Transverse colon (tissue), 4 donors: ENCODE measurements at regions not wholly inside any gene's neighbourhood (a gene's known extent, or its start where the extent isn't known, plus 50 kb on each side); places are given as distances from the start of the nearest gene placed in this dataset.

Experiments
- DNase-seq: peaks from one replicate; pipeline ENCODE4 v3.0.0-alpha.2; 2019
- H3K27ac ChIP-seq, 4 donors: fragments of 200-600 bp; sonication (generic); 2 replicates each; pipeline ENCODE4 v1.5.1; 2016 to 2018; ENCODE audit warnings: inconsistent platforms in 4 of 4
- H3K27me3 ChIP-seq: fragments of 200-600 bp; sonication (generic); 2 replicates; pipeline ENCODE4 v1.5.1; 2017; ENCODE audit warnings: inconsistent platforms
- H3K36me3 ChIP-seq, 4 donors: fragments of 200-600 bp; sonication (generic); 2 replicates each; pipeline ENCODE4 v1.5.1; 2017 to 2019; ENCODE audit warnings: inconsistent platforms in 4 of 4
- H3K4me1 ChIP-seq, 4 donors: fragments of 200-600 bp; sonication (generic); 2 replicates each; pipeline ENCODE4 v1.5.1; 2017 to 2020; ENCODE audit warnings: inconsistent platforms in 4 of 4
- H3K4me3 ChIP-seq, 4 donors: fragments of 200-600 bp; sonication (generic); 1 replicate in 1 of 4; 2 replicates in 3 of 4; pipeline versions ENCODE4 v1.5.1 to v1.6.1; 2017 to 2019; ENCODE audit warnings: inconsistent platforms in 4 of 4
- H3K9me3 ChIP-seq, 2 donors: fragments of 200-600 bp; sonication (generic); 2 replicates each; pipeline ENCODE4 v1.5.1; 2017 to 2019; ENCODE audit warnings: inconsistent platforms in 2 of 2
- CTCF ChIP-seq, 5 experiments: fragments of 200-600 bp in 3 of 5; fragments of 450-650 bp in 2 of 5; sonication (generic) in 3 of 5; IDR thresholded peaks; 1 replicate in 2 of 5; 2 replicates in 3 of 5; pipeline ENCODE4 v1.5.1; 2016 to 2017; ENCODE audit warnings: antibody characterized with exemption in 5 of 5, inconsistent platforms in 3 of 5, mild to moderate bottlenecking in 2 of 5, moderate library complexity in 1 of 5
- EP300 ChIP-seq: sonication (generic); formaldehyde crosslinking; IDR thresholded peaks from one replicate; pipeline ENCODE4 v1.6.1; 2017; ENCODE audit warnings: antibody characterized with exemption, low read depth
- POLR2A ChIP-seq: fragments of 450-650 bp; IDR thresholded peaks from one replicate; pipeline ENCODE4 v1.6.1; 2016; ENCODE audit warnings: antibody characterized with exemption, mild to moderate bottlenecking, moderate library complexity
- POLR2AphosphoS5 ChIP-seq, 3 donors: sonication (generic); formaldehyde crosslinking; IDR thresholded peaks; one replicate each; pipeline ENCODE4 v1.6.1; 2016; ENCODE audit warnings: antibody characterized with exemption in 3 of 3
- WGBS, 2 donors: methylation state at CpG; one replicate each; pipeline ENCODE4 v1.1.5; 2018; ENCODE audit warnings: low coverage in 1 of 2; 5-methylcytosine and 5-hydroxymethylcytosine counted together
- in situ Hi-C, 4 donors: fragments of 200-750 bp; cut with MboI; loops; one replicate each; pipeline versions ENCODE4 v1.15.0 to v1.15.1; 2017; ENCODE audit warnings: low sequenced_read_pairs in 3 of 4, low pct_ligation_motif_present in 1 of 4, low pct_unique_long_range_greater_than_20kb in 1 of 4
- intact Hi-C: fragments of 100-400 bp; cut with DNase I; formaldehyde crosslinking; loops from one replicate; pipeline ENCODE4 v1.15.1; 2023; ENCODE audit warnings: low total_unique reads

DNA sequence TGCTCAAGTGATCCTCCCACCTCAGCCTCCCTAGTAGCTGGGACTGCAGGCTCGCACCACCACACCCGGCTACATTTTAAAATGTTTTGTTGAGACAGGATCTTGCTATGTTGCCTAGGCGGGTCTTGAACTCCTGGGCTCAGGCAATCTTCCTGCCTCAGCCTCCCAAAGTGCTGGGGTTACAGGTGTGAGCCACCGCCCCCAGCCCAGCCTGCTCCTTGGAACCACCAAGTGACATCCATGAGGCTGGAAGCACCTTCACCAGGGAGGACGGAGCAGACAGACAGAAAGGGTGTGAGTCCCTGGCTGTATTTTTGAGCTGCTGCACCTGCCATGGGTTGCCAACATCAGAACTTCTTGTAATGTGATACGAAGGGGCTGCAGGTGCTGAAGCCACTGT lies 62.3 kb upstream of the UBE3C start:
- no peaks in the 10 kb centered on the region for H3K4me1 ChIP-seq
- H3K9me3 ChIP-seq = no peaks in the 10 kb centered on the region
- no peak overlapping the region for H3K27ac ChIP-seq
- TF ChIP-seq POLR2AphosphoS5 (IDR thresholded peaks at IDR 0.05) (no peak), EP300 (no peak), CTCF (IDR thresholded peaks at IDR 0.05) (no peak), POLR2A (no peak)
- H3K27me3 ChIP-seq = peaks cover 88% of the 10 kb centered on the region
- no peak overlapping the region for H3K4me3 ChIP-seq
- DNase-seq = no peak
- H3K36me3 ChIP-seq = no peaks in the 10 kb centered on the region
- intact Hi-C loops = no loop called here
- in situ Hi-C loops = no loop called here
- 88% methylated on average over 6 of the region's 6 CpGs; no CpG with 5 or more reads in 1 of the 2 donors for WGBS, 2 donors

- Histone ChIP-seq H3K27ac (no peak overlapping the region), H3K4me3 (no peak overlapping the region), H3K36me3 (no peaks in the 10 kb centered on the region), H3K27me3 (peaks cover 84% of the 10 kb centered on the region), H3K4me1 (no peaks in the 10 kb centered on the region), H3K9me3 (no peaks in the 10 kb centered on the region)
- WGBS, 2 donors = 70% methylated on average over 11 of the region's 11 CpGs; no CpG with 5 or more reads in 1 of the 2 donors
- no peak for DNase-seq
- intact Hi-C loops (no loop called here), in situ Hi-C loops (no loop called here)
- TF ChIP-seq POLR2A (no peak), CTCF (IDR thresholded peaks at IDR 0.05) (no peak), POLR2AphosphoS5 (IDR thresholded peaks at IDR 0.05) (no peak), EP300 (no peak)
Observed at GRCh38 chr7:157077021-157077420, 61.7 kb upstream of the UBE3C start.

GRCh38 chr7:157077986-157078644 lies 60.6 kb upstream of the UBE3C start:
- no peak for DNase-seq
- Histone ChIP-seq H3K4me1 (no peaks in the 10 kb centered on the region), H3K27me3 (peaks cover 74% of the 10 kb centered on the region), H3K4me3 (no peak overlapping the region), H3K9me3 (no peaks in the 10 kb centered on the region), H3K36me3 (no peaks in the 10 kb centered on the region), H3K27ac (no peak overlapping the region)
- 37% methylated on average over 26 of the region's 44 CpGs; no CpG with 5 or more reads in 1 of the 2 donors for WGBS, 2 donors
- intact Hi-C loops = no loop called here
- in situ Hi-C loops = no loop called here
- TF ChIP-seq EP300 = no peak
- no peak for TF ChIP-seq CTCF (IDR thresholded peaks at IDR 0.05)
- TF ChIP-seq POLR2A = no peak
- no peak for TF ChIP-seq POLR2AphosphoS5 (IDR thresholded peaks at IDR 0.05)

DNA sequence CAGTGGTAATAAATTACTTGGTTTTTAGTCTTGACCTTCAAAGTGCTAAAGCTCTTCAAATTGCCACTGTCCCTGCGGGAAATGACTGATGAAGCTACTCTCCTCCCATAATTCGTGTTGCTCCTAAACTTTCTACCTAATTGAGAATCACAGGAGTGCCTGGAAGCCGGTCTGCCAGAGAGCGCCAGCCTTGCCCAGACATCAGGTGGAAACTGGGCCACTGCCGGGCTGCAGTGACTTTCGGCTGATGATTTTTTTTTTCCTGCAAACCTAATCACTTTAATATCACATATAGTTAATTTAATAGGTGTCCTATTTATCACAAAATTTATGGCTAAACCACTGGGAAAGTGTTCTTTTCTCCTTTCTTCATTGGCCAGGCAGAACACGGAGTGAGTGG lies 59.6 kb upstream of the UBE3C start:
- TF ChIP-seq EP300 (no peak), POLR2AphosphoS5 (IDR thresholded peaks at IDR 0.05) (no peak), POLR2A (no peak)
- no peak for DNase-seq
- Histone ChIP-seq H3K27ac (no peak overlapping the region), H3K4me1 (no peaks in the 10 kb centered on the region), H3K4me3 (no peak overlapping the region), H3K27me3 (peaks cover 68% of the 10 kb centered on the region), H3K36me3 (no peaks in the 10 kb centered on the region), H3K9me3 (peaks cover 0 to 3% of the 10 kb centered on the region in 2 donors)
- intact Hi-C loops (no loop called here), in situ Hi-C loops (no loop called here)
- WGBS, 2 donors = 81 to 93% methylated on average over 2 to 7 of the region's 7 CpGs
